ENCODE measurements at regions not wholly inside any gene's neighbourhood (a gene's known extent, or its start where the extent isn't known, plus 50 kb on each side); places are given as distances from the start of the nearest gene placed in this dataset.
"Not testable (repeated sequence)": the region's sequence is repeated elsewhere in the genome, so short reads cannot be mapped to it uniquely, and the experiment has no call there.

- not testable (repeated sequence) for H3K4me3 ChIP-seq (ENCODE audit: low read depth in 1 of 2, low read length in 2 of 2); H3K27ac ChIP-seq (ENCODE audit: low read depth, low read length); H3K9ac ChIP-seq (ENCODE audit: low read length); H3K27me3 ChIP-seq (ENCODE audit: control insufficient read depth in 1 of 2, insufficient read depth in 2 of 2, low read length in 2 of 2); H3K36me3 ChIP-seq (ENCODE audit: insufficient read depth, low read length); H3K4me1 ChIP-seq (ENCODE audit: insufficient read depth, low read length); H3K9me3 ChIP-seq (ENCODE audit: low read length)
Observed at GRCh38 chr1:224023122-224023521, 90.8 kb upstream of the FBXO28 start.

GRCh38 chr1:224022249-224022970 lies 91.5 kb upstream of the FBXO28 start:
- not testable (repeated sequence) for H3K27ac ChIP-seq (ENCODE audit: low read depth, low read length); H3K4me1 ChIP-seq (ENCODE audit: insufficient read depth, low read length)

GRCh38 chr1:224019866-224020265 lies 94.0 kb upstream of the FBXO28 start:
- not testable (repeated sequence) for H3K36me3 ChIP-seq (ENCODE audit: insufficient read depth, low read length); H3K4me1 ChIP-seq (ENCODE audit: insufficient read depth, low read length); H3K4me3 ChIP-seq (ENCODE audit: low read depth in 1 of 2, low read length in 2 of 2); H3K27me3 ChIP-seq (ENCODE audit: control insufficient read depth in 1 of 2, insufficient read depth in 2 of 2, low read length in 2 of 2); H3K9me3 ChIP-seq (ENCODE audit: low read length); H3K27ac ChIP-seq (ENCODE audit: low read depth, low read length); H3K9ac ChIP-seq (ENCODE audit: low read length)

More at GRCh38 chr1:224022249-224022970, 91.5 kb upstream of the FBXO28 start:
- H3K36me3 ChIP-seq (ENCODE audit: insufficient read depth, low read length); H3K9me3 ChIP-seq (ENCODE audit: low read length); H3K9ac ChIP-seq (ENCODE audit: low read length); H3K27me3 ChIP-seq (ENCODE audit: control insufficient read depth in 1 of 2, insufficient read depth in 2 of 2, low read length in 2 of 2); H3K4me3 ChIP-seq (ENCODE audit: low read depth in 1 of 2, low read length in 2 of 2): not testable (repeated sequence)

DNA sequence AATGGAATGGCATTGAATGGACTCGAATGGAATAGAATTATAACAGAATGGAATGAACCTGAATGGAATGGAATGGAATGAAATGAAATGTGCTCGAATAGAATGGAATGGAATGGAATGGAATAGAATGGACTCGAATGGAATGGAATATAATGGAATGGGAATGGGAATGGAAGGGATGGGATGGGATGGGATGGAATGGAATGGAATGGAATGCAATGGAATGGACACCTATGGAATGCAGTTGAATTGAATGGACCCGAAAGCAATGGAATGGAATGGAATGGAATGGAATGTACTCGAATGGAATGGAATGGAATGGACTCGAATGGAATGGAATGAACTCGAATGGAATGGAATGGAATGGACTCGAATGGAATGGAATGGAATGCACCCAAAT lies 98.1 kb upstream of the FBXO28 start:
- H3K9ac ChIP-seq (ENCODE audit: low read length); H3K36me3 ChIP-seq (ENCODE audit: insufficient read depth, low read length); H3K4me1 ChIP-seq (ENCODE audit: insufficient read depth, low read length); H3K27ac ChIP-seq (ENCODE audit: low read depth, low read length); H3K4me3 ChIP-seq (ENCODE audit: low read depth in 1 of 2, low read length in 2 of 2); H3K27me3 ChIP-seq (ENCODE audit: control insufficient read depth in 1 of 2, insufficient read depth in 2 of 2, low read length in 2 of 2); H3K9me3 ChIP-seq (ENCODE audit: low read length): not testable (repeated sequence)

GRCh38 chr1:224014330-224014649 lies 99.6 kb upstream of the FBXO28 start:
- no peaks in the 10 kb centered on the region for H3K36me3 ChIP-seq (ENCODE audit: insufficient read depth, low read length)

GRCh38 chr1:224013626-224014329 lies 100.1 kb upstream of the FBXO28 start:
- H3K4me3 ChIP-seq (ENCODE audit: low read depth in 1 of 2, low read length in 2 of 2); H3K9ac ChIP-seq (ENCODE audit: low read length); H3K4me1 ChIP-seq (ENCODE audit: insufficient read depth, low read length); H3K27ac ChIP-seq (ENCODE audit: low read depth, low read length); H3K9me3 ChIP-seq (ENCODE audit: low read length); H3K36me3 ChIP-seq (ENCODE audit: insufficient read depth, low read length); H3K27me3 ChIP-seq (ENCODE audit: control insufficient read depth in 1 of 2, insufficient read depth in 2 of 2, low read length in 2 of 2): not testable (repeated sequence)

More at GRCh38 chr1:224014330-224014649, 99.6 kb upstream of the FBXO28 start:
- Histone ChIP-seq H3K9me3 (ENCODE audit: low read length) (no peaks in the 10 kb centered on the region), H3K27me3 (ENCODE audit: control insufficient read depth in 1 of 2, insufficient read depth in 2 of 2, low read length in 2 of 2) (no peaks in the 10 kb centered on the region), H3K9ac (ENCODE audit: low read length) (no peak overlapping the region), H3K4me3 (ENCODE audit: low read depth in 1 of 2, low read length in 2 of 2) (no peak overlapping the region), H3K27ac (ENCODE audit: low read depth, low read length) (no peak overlapping the region), H3K4me1 (ENCODE audit: insufficient read depth, low read length) (no peaks in the 10 kb centered on the region)

DNA sequence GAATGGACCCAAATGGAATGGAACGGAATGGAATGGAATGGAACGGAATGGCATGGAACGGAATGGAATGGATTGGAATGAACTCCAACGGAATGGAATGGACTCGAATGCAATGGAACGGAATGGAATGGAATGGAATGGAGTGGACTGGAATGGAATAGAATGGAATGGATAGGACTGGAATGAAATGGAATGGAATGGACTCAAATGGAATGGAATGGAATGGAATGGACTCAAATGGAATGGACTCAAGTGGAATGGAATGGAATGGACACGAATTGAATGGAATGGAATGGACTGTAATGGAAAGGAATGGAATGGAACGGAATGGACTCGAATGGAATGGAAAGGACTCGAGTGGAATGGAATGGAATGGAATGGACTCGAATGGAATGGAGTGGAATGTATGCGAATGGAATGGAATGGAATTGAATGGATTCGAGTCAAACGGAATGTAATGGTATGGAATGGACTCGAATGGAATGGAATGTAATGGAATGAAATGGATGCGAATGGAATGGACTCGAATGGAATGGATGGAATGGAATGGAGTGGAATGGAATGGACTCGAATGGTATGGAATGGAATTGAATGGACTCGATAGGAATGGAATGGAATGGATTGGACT lies 101.0 kb upstream of the FBXO28 start:
- not testable (repeated sequence) for H3K4me1 ChIP-seq (ENCODE audit: insufficient read depth, low read length); H3K4me3 ChIP-seq (ENCODE audit: low read depth in 1 of 2, low read length in 2 of 2); H3K36me3 ChIP-seq (ENCODE audit: insufficient read depth, low read length); H3K9ac ChIP-seq (ENCODE audit: low read length); H3K9me3 ChIP-seq (ENCODE audit: low read length); H3K27ac ChIP-seq (ENCODE audit: low read depth, low read length); H3K27me3 ChIP-seq (ENCODE audit: control insufficient read depth in 1 of 2, insufficient read depth in 2 of 2, low read length in 2 of 2)

DNA sequence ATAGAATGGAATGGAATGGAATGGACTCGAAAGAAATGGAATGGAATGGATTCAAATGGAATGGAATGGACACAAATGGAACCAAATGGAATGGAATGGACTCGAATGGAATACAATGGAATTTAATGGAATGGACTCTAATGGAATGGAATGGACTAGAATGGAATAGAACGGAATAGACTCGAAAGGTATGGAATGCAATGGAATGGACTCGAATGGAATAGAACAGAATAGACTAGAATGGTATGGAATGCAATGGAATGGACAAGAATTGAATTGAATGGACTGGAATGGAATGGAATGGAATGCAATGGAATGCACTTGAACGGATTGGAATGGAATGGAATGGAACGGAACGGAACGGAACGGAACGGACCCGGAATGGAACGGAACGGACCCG lies 101.7 kb upstream of the FBXO28 start:
- H3K36me3 ChIP-seq (ENCODE audit: insufficient read depth, low read length); H3K9me3 ChIP-seq (ENCODE audit: low read length); H3K27ac ChIP-seq (ENCODE audit: low read depth, low read length); H3K9ac ChIP-seq (ENCODE audit: low read length); H3K4me1 ChIP-seq (ENCODE audit: insufficient read depth, low read length); H3K4me3 ChIP-seq (ENCODE audit: low read depth in 1 of 2, low read length in 2 of 2); H3K27me3 ChIP-seq (ENCODE audit: control insufficient read depth in 1 of 2, insufficient read depth in 2 of 2, low read length in 2 of 2): not testable (repeated sequence)

- H3K9ac ChIP-seq (ENCODE audit: low read length); H3K4me1 ChIP-seq (ENCODE audit: insufficient read depth, low read length); H3K4me3 ChIP-seq (ENCODE audit: low read depth in 1 of 2, low read length in 2 of 2); H3K9me3 ChIP-seq (ENCODE audit: low read length); H3K27me3 ChIP-seq (ENCODE audit: control insufficient read depth in 1 of 2, insufficient read depth in 2 of 2, low read length in 2 of 2); H3K27ac ChIP-seq (ENCODE audit: low read depth, low read length); H3K36me3 ChIP-seq (ENCODE audit: insufficient read depth, low read length): not testable (repeated sequence)
Observed at GRCh38 chr1:224011751-224012150, 102.2 kb upstream of the FBXO28 start.

DNA sequence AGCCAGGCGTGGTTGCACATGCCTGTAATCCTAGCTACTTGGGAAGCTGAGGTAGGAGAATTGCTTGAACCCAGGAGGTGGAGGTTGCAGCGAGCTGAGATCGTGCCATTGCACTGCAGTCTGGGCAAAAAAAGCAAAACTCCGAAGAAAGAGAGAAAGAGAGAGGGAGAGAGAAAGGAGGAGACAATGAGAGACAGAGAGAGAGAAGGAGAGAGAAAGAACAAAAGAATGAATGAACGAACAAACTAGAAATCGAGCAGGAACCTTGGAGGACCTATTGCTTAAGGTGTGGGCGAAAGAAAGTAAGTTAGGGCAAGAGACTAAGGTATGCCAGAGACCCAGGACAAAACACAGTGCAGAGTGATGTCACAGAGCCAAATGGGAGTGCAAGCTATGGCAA lies 102.8 kb upstream of the FBXO28 start:
- H3K36me3 ChIP-seq (ENCODE audit: insufficient read depth, low read length); H3K27me3 ChIP-seq (ENCODE audit: control insufficient read depth in 1 of 2, insufficient read depth in 2 of 2, low read length in 2 of 2); H3K4me1 ChIP-seq (ENCODE audit: insufficient read depth, low read length); H3K4me3 ChIP-seq (ENCODE audit: low read depth in 1 of 2, low read length in 2 of 2); H3K27ac ChIP-seq (ENCODE audit: low read depth, low read length); H3K9ac ChIP-seq (ENCODE audit: low read length); H3K9me3 ChIP-seq (ENCODE audit: low read length): not testable (repeated sequence)

GRCh38 chr1:224005973-224006372 lies 107.9 kb upstream of the FBXO28 start:
- H3K36me3 ChIP-seq (ENCODE audit: insufficient read depth, low read length); H3K9ac ChIP-seq (ENCODE audit: low read length); H3K27me3 ChIP-seq (ENCODE audit: control insufficient read depth in 1 of 2, insufficient read depth in 2 of 2, low read length in 2 of 2); H3K27ac ChIP-seq (ENCODE audit: low read depth, low read length); H3K4me3 ChIP-seq (ENCODE audit: low read depth in 1 of 2, low read length in 2 of 2); H3K9me3 ChIP-seq (ENCODE audit: low read length); H3K4me1 ChIP-seq (ENCODE audit: insufficient read depth, low read length): not testable (repeated sequence)
